ENCODE measurements at regions not wholly inside any gene's neighbourhood (a gene's known extent, or its start where the extent isn't known, plus 50 kb on each side); places are given as distances from the start of the nearest gene placed in this dataset.
"Not testable (repeated sequence)": the region's sequence is repeated elsewhere in the genome, so short reads cannot be mapped to it uniquely, and the experiment has no call there.

GRCh38 chr7:106536079-106536478 lies 124.9 kb downstream of the CCDC71L start:
- H3K36me3 Mint-ChIP-seq, result no peaks in the 10 kb centered on the region
- DNase-seq (ENCODE audit: low spot score in 2 of 2), result no peak

GRCh38 chr7:106535234-106535932 lies 125.6 kb downstream of the CCDC71L start:
- Mint-ChIP-seq H3K27me3 (no peaks in the 10 kb centered on the region), H3K4me3 (no peak overlapping the region), H3K27ac (no peak overlapping the region), H3K36me3 (no peaks in the 10 kb centered on the region), H3K9me3 (peaks cover 2% of the 10 kb centered on the region), H3K4me1 (peaks cover 3% of the 10 kb centered on the region)
- DNase-seq (ENCODE audit: low spot score in 2 of 2) (no peak), ATAC-seq (ENCODE audit: low read depth) (no peak)

More at GRCh38 chr7:106536079-106536478, 124.9 kb downstream of the CCDC71L start:
- no peaks in the 10 kb centered on the region for H3K27me3 Mint-ChIP-seq
- H3K9me3 Mint-ChIP-seq, result peaks cover 2% of the 10 kb centered on the region
- H3K27ac Mint-ChIP-seq, result no peak overlapping the region
- ATAC-seq (ENCODE audit: low read depth), result no peak
- no peak overlapping the region for H3K4me3 Mint-ChIP-seq
- H3K4me1 Mint-ChIP-seq, result peaks cover 3% of the 10 kb centered on the region

GRCh38 chr7:106534271-106534846 lies 126.6 kb downstream of the CCDC71L start:
- H3K4me1 Mint-ChIP-seq, result peaks cover 3% of the 10 kb centered on the region
- H3K4me3 Mint-ChIP-seq, result no peak overlapping the region
- H3K27ac Mint-ChIP-seq, result no peak overlapping the region
- H3K27me3 Mint-ChIP-seq, result no peaks in the 10 kb centered on the region
- DNase-seq (ENCODE audit: low spot score in 2 of 2) (no peak), ATAC-seq (ENCODE audit: low read depth) (no peak)
- H3K36me3 Mint-ChIP-seq, result no peaks in the 10 kb centered on the region
- peaks cover 2% of the 10 kb centered on the region for H3K9me3 Mint-ChIP-seq

DNA sequence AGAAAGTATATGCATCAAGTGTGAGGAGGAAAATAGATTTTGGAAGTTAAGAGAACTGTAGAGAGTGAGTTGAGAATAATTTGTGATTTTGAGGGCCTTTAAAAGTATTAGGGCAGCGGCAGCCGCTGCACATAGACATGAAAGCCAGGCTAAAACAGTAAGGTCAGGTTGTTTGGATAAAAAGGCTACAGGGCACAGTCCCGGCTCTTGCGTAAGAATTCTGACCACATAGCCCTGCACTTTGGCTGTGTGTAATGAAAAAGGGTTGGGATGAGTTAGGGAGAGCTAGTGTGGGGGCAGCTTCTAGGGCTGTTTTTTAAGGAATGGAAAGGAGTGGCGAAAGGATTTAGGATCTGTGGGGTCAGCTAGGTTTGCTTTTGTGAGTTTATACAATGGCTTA lies 130.8 kb downstream of the CCDC71L start:
- not testable (repeated sequence) for H3K36me3 Mint-ChIP-seq; H3K27ac Mint-ChIP-seq; ATAC-seq (ENCODE audit: low read depth); DNase-seq (ENCODE audit: low spot score in 2 of 2); H3K4me3 Mint-ChIP-seq; H3K27me3 Mint-ChIP-seq; H3K9me3 Mint-ChIP-seq; H3K4me1 Mint-ChIP-seq

DNA sequence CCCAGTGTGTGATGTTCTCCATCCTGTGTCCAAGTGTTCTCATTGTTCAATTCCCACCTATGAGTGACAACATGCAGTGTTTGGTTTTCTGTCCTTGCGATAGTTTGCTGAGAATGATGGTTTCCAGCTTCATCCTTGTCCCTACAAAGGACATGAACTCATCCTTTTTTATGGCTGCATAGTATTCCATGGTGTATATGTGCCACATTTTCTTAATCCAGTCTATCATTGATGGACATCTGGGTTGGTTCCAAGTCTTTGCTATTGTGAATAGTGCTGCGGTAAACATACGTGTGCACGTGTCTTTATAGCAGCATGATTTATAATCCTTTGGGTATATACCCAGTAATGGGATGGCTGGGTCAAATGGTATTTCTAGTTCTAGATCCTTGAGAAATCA lies 134.3 kb downstream of the CCDC71L start:
- H3K9me3 Mint-ChIP-seq; H3K4me1 Mint-ChIP-seq; ATAC-seq (ENCODE audit: low read depth); H3K27ac Mint-ChIP-seq; H3K36me3 Mint-ChIP-seq; H3K4me3 Mint-ChIP-seq; H3K27me3 Mint-ChIP-seq; DNase-seq (ENCODE audit: low spot score in 2 of 2): not testable (repeated sequence)

- no peaks in the 10 kb centered on the region for H3K36me3 Mint-ChIP-seq
- H3K27me3 Mint-ChIP-seq, result peaks cover 6% of the 10 kb centered on the region
- DNase-seq (ENCODE audit: low spot score in 2 of 2) (no peak), ATAC-seq (ENCODE audit: low read depth) (no peak)
- H3K9me3 Mint-ChIP-seq, result no peaks in the 10 kb centered on the region
- no peaks in the 10 kb centered on the region for H3K4me1 Mint-ChIP-seq
- H3K27ac Mint-ChIP-seq, result no peak overlapping the region
- H3K4me3 Mint-ChIP-seq, result no peak overlapping the region
These were observed 136.3 kb downstream of the CCDC71L start for GRCh38 chr7:106524690-106525059.

DNA sequence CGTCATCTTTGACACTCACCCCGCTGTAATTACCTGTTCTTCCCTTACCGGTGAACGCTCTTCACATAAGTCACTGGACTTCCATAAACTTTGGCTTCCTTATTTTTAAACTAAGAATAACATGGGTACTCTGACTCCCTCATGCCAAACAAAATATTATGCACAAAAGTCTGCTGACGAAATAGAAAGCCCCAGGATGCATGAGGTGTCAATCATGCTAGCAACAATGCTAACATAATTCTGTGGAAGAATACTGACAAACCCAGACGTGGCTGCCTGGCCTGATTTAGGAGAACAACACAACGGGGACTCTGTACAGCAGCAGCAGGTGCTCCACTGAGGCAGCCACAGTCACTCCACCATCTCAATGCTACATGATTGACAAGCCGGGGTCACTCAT lies 137.5 kb downstream of the CCDC71L start:
- Mint-ChIP-seq H3K36me3 (peaks cover 2% of the 10 kb centered on the region), H3K27me3 (peaks cover 15% of the 10 kb centered on the region), H3K4me1 (no peaks in the 10 kb centered on the region), H3K27ac (no peak overlapping the region), H3K9me3 (no peaks in the 10 kb centered on the region), H3K4me3 (no peak overlapping the region)
- DNase-seq (ENCODE audit: low spot score in 2 of 2) (no peak), ATAC-seq (ENCODE audit: low read depth) (no peak)

DNA sequence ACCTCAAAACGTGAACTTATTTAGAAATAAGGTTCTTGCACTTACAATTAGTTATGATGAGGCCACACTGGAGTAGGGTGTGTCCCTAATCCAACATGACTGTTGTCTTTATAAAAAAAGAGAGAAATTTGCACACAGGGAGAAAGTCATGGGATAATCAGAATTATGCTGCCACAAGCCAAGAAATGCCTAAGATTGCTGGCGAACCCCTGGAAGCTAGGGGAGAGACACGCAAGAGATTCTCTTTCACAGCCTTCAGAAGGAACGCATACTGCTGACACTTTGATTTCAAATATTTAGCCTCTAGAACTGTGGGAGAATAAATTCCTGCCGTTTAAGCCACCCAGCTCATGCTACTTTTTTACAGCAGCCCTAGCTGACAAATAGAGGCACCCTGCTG lies 138.3 kb downstream of the CCDC71L start:
- ATAC-seq (ENCODE audit: low read depth) (no peak), DNase-seq (ENCODE audit: low spot score in 2 of 2) (no peak)
- no peaks in the 10 kb centered on the region for H3K9me3 Mint-ChIP-seq
- H3K4me3 Mint-ChIP-seq, result no peak overlapping the region
- H3K36me3 Mint-ChIP-seq, result peaks cover 2% of the 10 kb centered on the region
- H3K27me3 Mint-ChIP-seq, result peaks cover 17% of the 10 kb centered on the region
- no peaks in the 10 kb centered on the region for H3K4me1 Mint-ChIP-seq
- no peak overlapping the region for H3K27ac Mint-ChIP-seq

DNA sequence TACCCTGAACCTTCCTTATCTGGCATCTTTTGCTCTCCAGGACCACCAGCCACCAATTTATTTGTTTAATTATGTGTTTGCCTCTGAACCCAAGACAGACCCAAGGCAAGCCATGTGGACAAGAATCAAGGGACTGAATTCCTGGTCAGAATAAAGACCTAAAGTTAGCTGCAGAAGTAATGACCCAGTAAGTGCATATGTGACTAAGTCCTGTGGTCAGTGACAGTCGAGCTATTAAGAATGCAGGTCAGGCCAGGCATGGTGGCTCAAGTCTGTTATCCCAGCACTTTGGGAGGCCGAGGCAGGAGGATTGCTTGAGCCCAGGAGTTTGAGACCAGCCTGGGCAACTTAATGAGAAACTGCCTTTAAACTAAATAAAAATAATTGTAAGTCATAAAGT lies 139.4 kb downstream of the CCDC71L start:
- Mint-ChIP-seq H3K4me1 (no peaks in the 10 kb centered on the region), H3K27ac (no peak overlapping the region), H3K4me3 (no peak overlapping the region), H3K9me3 (no peaks in the 10 kb centered on the region), H3K36me3 (peaks cover 2% of the 10 kb centered on the region), H3K27me3 (peaks cover 20% of the 10 kb centered on the region)
- DNase-seq (ENCODE audit: low spot score in 2 of 2) (no peak), ATAC-seq (ENCODE audit: low read depth) (no peak)

GRCh38 chr7:106520962-106521514 lies 139.9 kb downstream of the CCDC71L start:
- no peak overlapping the region for H3K4me3 Mint-ChIP-seq
- no peaks in the 10 kb centered on the region for H3K4me1 Mint-ChIP-seq
- H3K9me3 Mint-ChIP-seq, result no peaks in the 10 kb centered on the region
- no peak overlapping the region for H3K27ac Mint-ChIP-seq
- peaks cover 20% of the 10 kb centered on the region for H3K27me3 Mint-ChIP-seq
- ATAC-seq (ENCODE audit: low read depth) (no peak), DNase-seq (ENCODE audit: low spot score in 2 of 2) (no peak)
- H3K36me3 Mint-ChIP-seq, result peaks cover 2% of the 10 kb centered on the region

DNA sequence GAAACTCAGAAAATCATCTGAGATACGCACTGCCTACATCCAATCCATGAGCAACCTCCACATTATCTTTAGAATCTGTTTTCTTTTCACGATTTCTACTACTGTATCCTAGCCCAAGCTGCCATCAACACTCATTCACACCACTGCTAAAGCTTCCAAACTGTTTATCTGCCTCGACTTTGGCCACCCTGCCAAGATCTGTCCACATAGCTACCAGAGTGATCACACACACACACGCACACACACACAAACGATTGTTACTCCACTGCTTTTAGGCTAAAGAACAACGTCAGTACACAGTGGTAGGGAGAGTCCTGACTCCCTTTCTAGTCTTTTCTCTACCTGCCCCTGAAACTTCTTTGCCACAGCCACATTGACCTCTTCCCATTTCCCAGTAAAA lies 142.0 kb downstream of the CCDC71L start:
- no peak for DNase-seq (ENCODE audit: low spot score in 2 of 2)
- no peaks in the 10 kb centered on the region for H3K4me1 Mint-ChIP-seq
- peaks cover 22% of the 10 kb centered on the region for H3K27me3 Mint-ChIP-seq

DNA sequence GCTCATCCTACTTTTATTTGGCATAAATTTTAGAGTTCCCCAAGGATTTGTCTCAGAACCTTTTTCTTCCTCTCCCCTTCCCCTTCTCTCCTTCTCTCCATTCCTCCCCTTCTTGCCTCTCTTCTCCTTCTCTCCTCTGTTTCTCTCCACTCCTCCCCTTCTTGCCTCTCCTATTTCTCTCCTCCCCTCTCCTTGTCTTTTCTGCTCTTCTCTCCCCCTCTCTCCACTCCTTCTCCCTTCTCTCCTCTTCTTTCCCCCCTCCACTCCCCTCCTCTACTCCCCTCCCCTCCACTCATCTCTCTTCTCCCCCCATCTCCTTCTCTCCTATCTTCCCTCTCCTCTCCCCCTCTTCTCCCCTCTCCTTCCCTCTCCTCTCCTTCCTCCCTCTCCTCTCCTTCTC lies 142.7 kb downstream of the CCDC71L start:
- DNase-seq (ENCODE audit: low spot score in 2 of 2), result no peak
- no peaks in the 10 kb centered on the region for H3K9me3 Mint-ChIP-seq

More for the DNA sequence above, 142.0 kb downstream of the CCDC71L start:
- Mint-ChIP-seq H3K36me3 (peaks cover 2% of the 10 kb centered on the region), H3K27ac (no peak overlapping the region), H3K9me3 (no peaks in the 10 kb centered on the region), H3K4me3 (no peak overlapping the region)
- no peak for ATAC-seq (ENCODE audit: low read depth)

GRCh38 chr7:106517508-106517907 lies 143.4 kb downstream of the CCDC71L start:
- ATAC-seq (ENCODE audit: low read depth) (no peak), DNase-seq (ENCODE audit: low spot score in 2 of 2) (no peak)
- Mint-ChIP-seq H3K36me3 (peaks cover 2% of the 10 kb centered on the region), H3K4me3 (no peak overlapping the region), H3K27me3 (peaks cover 16% of the 10 kb centered on the region), H3K4me1 (no peaks in the 10 kb centered on the region), H3K9me3 (no peaks in the 10 kb centered on the region), H3K27ac (no peak overlapping the region)

More for the DNA sequence above, 142.7 kb downstream of the CCDC71L start:
- ATAC-seq (ENCODE audit: low read depth), result no peak
- no peak overlapping the region for H3K27ac Mint-ChIP-seq
- H3K36me3 Mint-ChIP-seq, result peaks cover 2% of the 10 kb centered on the region
- no peaks in the 10 kb centered on the region for H3K4me1 Mint-ChIP-seq
- H3K27me3 Mint-ChIP-seq, result peaks cover 16% of the 10 kb centered on the region
- H3K4me3 Mint-ChIP-seq, result no peak overlapping the region

DNA sequence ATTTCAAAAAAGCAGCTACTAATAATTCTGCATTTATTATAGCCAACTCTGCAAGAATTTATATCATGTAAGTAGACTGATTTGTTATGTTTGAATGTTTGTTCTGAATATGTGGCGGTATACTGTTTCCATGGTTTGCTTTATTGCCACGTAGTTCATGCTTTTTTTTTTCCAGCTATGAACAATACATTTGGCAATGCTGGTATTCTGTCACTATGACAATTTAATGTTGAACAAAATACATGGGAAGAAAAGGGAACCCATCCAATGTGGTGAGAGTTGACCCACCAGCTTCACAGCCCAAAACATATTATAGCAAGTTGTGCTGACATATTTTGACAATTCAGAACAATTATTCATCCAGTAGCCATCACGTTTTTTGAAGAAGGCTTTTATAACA lies 145.6 kb downstream of the CCDC71L start:
- Mint-ChIP-seq H3K27me3 (peaks cover 16% of the 10 kb centered on the region), H3K4me1 (no peaks in the 10 kb centered on the region), H3K4me3 (no peak overlapping the region), H3K36me3 (peaks cover 2% of the 10 kb centered on the region), H3K27ac (no peak overlapping the region), H3K9me3 (no peaks in the 10 kb centered on the region)
- DNase-seq (ENCODE audit: low spot score in 2 of 2) (no peak), ATAC-seq (ENCODE audit: low read depth) (no peak)

DNA sequence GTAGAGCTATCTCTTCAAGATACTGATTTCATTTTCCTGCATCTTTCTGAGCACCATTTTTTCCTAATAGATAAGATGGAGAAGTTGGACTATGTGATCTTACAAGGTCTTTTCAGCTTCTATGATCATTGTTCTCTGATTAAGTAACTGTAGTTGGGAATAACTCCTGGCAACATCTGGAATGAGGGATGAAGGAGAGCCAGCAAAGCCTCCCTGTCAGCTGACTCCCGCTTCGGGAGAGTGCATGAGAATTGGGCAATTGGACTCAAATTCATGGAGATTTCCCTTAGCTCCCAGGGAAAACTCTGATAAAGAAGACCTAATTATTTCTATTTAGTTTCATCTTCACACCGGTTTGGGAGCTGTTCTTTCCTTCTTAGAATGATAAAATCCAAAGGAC lies 146.1 kb downstream of the CCDC71L start:
- DNase-seq (ENCODE audit: low spot score in 2 of 2), result no peak
- no peak for ATAC-seq (ENCODE audit: low read depth)
- no peaks in the 10 kb centered on the region for H3K9me3 Mint-ChIP-seq
- peaks cover 2% of the 10 kb centered on the region for H3K36me3 Mint-ChIP-seq
- no peaks in the 10 kb centered on the region for H3K4me1 Mint-ChIP-seq
- H3K27ac Mint-ChIP-seq, result no peak overlapping the region
- peaks cover 20% of the 10 kb centered on the region for H3K27me3 Mint-ChIP-seq
- no peak overlapping the region for H3K4me3 Mint-ChIP-seq

Measured in memory B cell (primary cell).